NOMO-1 treated with dmso at 0.1 percent for 144 hours (cell line): ENCODE measurements at regions not wholly inside any gene's neighbourhood (a gene's known extent, or its start where the extent isn't known, plus 50 kb on each side); places are given as distances from the start of the nearest gene placed in this dataset.

Experiments
- DNase-seq: peaks from one replicate; lab custom pipeline; 2025; ENCODE audit not compliant: unreplicated experiment; lab: John Stamatoyannopoulos, UW

DNA sequence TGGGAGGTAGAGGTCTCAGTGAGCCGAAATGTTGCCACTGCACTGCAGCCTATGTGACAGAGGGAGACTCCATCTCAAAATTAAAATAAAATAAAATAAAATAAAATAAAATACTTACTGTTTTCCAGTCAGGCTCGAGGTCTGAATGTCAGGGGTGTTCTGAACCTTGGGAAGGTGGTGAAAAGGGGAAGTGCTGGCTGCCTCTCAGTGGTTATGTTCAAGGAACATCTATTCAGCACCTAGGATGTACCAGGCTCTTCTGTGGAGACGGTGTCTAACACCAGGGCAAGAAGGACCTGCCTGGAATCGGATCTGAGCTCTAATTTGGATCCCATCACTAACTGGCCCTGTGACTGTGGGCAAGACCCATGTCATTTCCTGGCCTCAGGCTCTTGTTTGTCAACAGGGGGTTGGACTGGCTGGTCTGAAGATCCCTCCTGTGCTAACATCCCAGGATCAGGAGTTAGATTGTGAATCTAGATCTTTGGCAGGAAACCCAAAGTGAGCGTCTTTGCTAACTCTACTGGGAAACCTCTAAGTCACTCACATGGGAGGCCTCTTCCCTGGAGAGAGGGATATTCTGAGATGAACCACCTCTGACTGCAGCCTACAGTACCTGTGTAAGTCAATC, 63.4 kb upstream of the SIRPG start:
- no peak for DNase-seq

GRCh38 chr20:1720226-1720625, 62.6 kb upstream of the SIRPG start:
- no peak for DNase-seq

GRCh38 chr20:1718604-1719384, 61.2 kb upstream of the SIRPG start:
- no peak for DNase-seq

DNA sequence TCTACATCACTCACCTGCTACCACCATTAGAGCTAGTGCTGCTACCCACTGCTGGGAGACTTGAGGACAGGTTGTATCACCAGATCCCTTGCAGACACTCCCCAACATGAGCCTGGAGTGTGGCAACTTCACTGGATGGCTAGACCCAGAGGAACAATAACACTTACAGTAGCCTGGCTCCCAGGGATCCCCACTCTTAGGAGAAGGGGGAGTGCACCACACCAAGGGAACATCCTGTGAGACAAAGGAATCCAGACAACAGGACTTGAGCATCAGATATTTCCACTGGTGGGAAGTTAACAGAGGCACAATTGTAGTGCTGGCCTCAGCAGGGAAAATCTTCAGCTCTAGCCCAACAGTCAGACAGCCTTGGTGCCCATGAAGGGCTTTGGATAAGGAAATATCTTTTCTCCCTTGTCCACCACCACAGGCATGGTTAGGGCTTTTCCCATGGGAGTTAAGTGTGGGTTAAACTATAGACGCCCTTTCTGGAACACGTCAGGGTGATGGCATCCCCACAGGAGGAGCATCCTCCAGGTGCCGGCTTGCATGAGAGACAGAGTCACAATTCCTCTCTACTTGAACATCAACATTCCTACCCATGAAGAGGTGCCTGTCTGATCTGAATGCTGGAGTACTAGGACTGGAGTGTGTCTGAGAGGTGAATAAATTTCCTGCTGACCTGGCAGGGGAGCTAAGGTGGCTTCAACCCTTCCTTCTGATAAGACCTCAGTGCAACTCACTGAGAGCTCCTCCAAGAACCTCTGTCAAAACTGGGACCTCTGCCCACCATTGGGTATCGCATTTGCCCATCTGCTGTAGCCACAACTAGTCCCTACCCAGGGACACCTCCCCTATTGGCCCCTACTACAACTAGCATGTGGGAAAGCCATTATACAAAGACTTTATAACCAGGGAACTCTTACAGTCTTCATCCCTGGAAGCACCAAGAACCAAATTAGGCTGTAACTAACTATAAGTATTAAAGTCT, 55.4 kb upstream of the SIRPG start:
- DNase-seq: no peak

DNA sequence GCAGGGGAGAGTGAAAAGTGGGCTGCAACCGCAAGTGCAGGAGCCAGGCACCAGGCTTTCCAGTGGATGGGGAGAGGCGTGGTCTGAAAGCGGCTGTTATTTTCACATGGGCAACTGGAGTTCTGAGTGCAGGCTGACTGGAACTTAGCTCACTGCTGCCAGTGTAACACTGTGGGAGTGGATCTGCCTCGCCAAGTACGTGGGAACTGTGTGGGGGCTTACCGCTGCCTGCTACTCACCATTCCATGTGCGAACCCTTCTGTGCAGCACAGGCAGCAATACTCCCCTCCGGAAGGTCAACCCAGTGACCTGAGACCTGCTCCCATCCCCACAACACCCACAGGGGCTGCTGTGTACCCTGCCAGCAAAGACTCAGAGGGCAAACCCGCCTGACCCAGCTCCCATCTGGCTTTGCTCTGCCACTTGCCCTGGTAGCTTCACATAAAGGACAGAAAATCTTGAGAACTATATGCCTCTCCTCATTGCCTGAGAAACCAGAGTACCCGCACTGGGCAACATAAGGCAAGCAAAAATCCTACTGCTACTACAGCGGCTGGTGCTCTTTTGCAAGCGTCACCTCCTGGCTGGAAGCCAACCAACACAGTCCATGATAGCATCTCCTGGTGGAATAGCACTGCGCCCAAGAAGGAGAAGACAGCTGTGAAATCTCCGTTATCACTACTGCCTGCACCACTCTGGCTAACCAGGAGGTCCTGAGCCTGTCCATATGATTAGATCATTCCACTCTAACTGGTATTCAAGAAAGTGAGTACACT, 54.4 kb upstream of the SIRPG start:
- no peak for DNase-seq

DNA sequence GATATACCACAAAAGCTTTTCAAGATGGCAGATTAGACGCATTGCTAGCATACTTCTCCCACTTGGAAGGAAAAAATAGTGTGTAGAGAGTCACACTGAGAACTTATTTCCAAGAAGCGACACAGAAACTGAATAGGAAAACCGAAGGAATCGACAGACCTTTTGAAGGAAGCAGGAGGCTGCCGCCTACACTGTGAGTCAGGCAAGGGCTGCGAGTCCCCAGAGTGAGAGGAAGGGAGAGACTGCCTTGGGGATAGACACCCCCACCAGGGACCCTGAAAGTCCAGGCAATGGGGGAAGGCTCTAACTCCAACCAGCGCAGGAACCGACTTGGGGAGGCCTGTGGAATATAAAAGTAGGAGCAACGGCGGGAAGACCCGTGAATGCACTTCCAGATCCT, 53.7 kb upstream of the SIRPG start:
- DNase-seq: no peak

GRCh38 chr20:1710484-1710883, 52.9 kb upstream of the SIRPG start:
- no peak for DNase-seq

GRCh38 chr20:1707588-1708449, 50.2 kb upstream of the SIRPG start:
- peak; percentile 19 for DNase-seq
